ENCODE measurements at regions not wholly inside any gene's neighbourhood (a gene's known extent, or its start where the extent isn't known, plus 50 kb on each side); places are given as distances from the start of the nearest gene placed in this dataset.

DNA sequence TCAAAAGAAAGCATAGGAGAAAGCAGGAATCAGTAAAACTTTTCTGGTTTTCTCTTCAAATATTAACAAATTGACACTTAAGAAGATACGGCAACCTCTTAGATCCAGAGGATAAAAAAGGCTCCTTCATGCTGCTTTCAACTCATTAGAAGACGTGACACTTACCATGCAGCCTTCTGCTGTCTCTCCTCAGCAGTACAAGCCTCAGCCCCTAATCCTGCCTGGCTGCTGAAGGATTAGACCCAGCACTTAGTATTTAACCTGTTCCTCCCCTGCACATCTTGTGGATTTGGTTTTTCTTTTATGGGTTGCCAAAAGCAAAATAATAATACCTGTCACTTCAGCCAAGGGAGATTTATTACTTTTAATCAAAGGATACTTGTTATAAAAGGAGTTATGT lies 108.4 kb downstream of the LYZL1 start:
- DNase-seq (ENCODE audit: low read depth in 2 of 2): no peak

DNA sequence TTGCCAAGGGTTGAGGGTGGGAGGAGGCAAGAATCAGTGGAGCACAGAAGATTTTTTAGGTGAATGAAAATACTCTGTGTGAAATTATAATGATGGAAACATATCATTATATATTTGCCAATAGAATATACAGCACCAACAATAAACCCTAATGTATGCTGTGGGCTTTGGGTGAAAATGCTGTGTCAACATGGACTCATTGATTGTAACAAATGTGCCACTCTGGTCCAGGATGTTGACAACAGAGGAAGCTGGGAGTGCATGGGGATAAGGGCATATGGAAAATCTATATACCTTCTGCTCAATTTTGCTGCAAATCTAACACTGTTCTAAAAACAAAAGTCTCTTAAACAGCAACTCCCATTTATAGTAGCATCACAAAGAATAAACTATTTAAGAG lies 114.3 kb downstream of the LYZL1 start:
- no peak for DNase-seq (ENCODE audit: low read depth in 2 of 2)

DNA sequence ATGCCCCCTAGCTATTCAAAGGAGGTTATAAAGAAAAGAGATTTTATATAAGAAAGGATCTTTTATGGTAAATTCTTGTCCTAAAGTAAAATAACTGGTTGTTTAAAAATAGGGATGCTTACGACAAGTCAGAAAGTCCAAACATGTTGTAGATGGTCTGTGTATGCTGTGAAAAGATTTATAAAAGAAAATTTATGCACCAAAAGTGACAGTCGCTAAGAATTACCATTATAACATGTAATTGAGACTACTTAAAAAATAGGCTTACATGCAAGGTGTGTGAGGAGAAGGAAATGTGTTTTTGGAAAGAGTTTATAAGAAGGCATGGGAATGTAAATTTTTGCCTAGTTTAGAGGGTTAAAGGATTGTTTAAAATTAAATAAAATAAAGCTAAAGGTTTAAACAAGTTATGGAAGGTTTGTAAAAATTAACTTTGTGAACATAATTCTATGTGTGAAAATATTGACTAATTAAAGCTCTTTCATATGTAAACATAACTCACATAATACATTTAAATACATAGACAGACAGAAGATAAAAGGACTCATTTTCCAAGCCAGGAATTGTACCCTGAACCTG lies 118.5 kb downstream of the LYZL1 start:
- no peak for DNase-seq (ENCODE audit: low read depth in 2 of 2)

Data from stimulated activated CD8-positive, alpha-beta memory T cell treated with anti-CD3 and anti-CD28 coated beads, Interleukin-2, amount 100 ng/mL, for 48 hours (primary cell).